Neural crest cell (in vitro differentiated cells): ENCODE measurements at regions not wholly inside any gene's neighbourhood (a gene's known extent, or its start where the extent isn't known, plus 50 kb on each side); places are given as distances from the start of the nearest gene placed in this dataset.

Experiments used
- DNase-seq: peaks from one replicate; pipeline ENCODE4 v3.0.0; 2021; ENCODE audit warnings: low read depth, mixed read lengths, low spot score
- H3K27ac Mint-ChIP-seq: one replicate; pipeline ENCODE4 v1.8.0; 2021; ENCODE audit warnings: mild to moderate bottlenecking, mixed read lengths; ENCODE audit not compliant: unreplicated experiment
- H3K27me3 Mint-ChIP-seq: 2 replicates; pipeline ENCODE4 v1.8.0; 2021; ENCODE audit warnings: low read depth, mild to moderate bottlenecking, mixed read lengths
- H3K36me3 Mint-ChIP-seq: 2 replicates; pipeline ENCODE4 v1.8.0; 2021; ENCODE audit warnings: low read depth, mild to moderate bottlenecking, mixed read lengths
- H3K4me1 Mint-ChIP-seq: 2 replicates; pipeline ENCODE4 v1.8.0; 2021; ENCODE audit warnings: mixed read lengths
- H3K4me3 Mint-ChIP-seq: one replicate; pipeline ENCODE4 v1.8.0; 2021; ENCODE audit warnings: mild to moderate bottlenecking, mixed read lengths
- H3K9me3 Mint-ChIP-seq: 2 replicates; pipeline ENCODE4 v1.8.0; 2021; ENCODE audit warnings: mixed read lengths
- TF ChIP-seq, protein P1 (sequence below): fragments of 200-600 bp; sonication (generic); conservative IDR thresholded peaks from 2 replicates; pipeline ENCODE4 v1.5.0; 2021; ENCODE audit warnings: antibody characterized with exemption, mild to moderate bottlenecking

DNA sequence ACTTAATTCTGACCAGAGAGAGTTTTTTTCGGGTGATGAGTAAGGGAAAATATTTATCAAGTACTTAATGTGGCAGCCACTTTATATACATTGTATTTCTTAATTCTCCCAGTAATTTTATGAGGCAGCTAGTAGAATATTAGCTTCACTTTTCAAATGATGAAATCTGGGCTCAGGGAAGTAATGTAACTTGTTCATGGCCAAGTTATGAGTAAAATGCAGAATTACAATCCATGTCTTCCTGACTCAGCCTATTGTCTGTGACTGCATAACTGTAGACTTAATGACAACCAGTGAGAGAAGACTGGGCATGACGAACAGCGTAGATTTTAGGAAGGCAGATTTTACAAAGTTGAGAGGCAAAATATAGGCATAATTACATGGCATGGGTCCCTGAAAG is 106.7 kb upstream of the MIS18BP1 start:
- Mint-ChIP-seq H3K9me3 (no peaks in the 10 kb centered on the region), H3K27me3 (no peaks in the 10 kb centered on the region), H3K36me3 (no peaks in the 10 kb centered on the region), H3K4me1 (no peaks in the 10 kb centered on the region), H3K4me3 (no peak overlapping the region), H3K27ac (no peak overlapping the region)
- DNase-seq: no peak
- TF ChIP-seq, protein P1, sequence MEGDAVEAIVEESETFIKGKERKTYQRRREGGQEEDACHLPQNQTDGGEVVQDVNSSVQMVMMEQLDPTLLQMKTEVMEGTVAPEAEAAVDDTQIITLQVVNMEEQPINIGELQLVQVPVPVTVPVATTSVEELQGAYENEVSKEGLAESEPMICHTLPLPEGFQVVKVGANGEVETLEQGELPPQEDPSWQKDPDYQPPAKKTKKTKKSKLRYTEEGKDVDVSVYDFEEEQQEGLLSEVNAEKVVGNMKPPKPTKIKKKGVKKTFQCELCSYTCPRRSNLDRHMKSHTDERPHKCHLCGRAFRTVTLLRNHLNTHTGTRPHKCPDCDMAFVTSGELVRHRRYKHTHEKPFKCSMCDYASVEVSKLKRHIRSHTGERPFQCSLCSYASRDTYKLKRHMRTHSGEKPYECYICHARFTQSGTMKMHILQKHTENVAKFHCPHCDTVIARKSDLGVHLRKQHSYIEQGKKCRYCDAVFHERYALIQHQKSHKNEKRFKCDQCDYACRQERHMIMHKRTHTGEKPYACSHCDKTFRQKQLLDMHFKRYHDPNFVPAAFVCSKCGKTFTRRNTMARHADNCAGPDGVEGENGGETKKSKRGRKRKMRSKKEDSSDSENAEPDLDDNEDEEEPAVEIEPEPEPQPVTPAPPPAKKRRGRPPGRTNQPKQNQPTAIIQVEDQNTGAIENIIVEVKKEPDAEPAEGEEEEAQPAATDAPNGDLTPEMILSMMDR: no peak

DNA sequence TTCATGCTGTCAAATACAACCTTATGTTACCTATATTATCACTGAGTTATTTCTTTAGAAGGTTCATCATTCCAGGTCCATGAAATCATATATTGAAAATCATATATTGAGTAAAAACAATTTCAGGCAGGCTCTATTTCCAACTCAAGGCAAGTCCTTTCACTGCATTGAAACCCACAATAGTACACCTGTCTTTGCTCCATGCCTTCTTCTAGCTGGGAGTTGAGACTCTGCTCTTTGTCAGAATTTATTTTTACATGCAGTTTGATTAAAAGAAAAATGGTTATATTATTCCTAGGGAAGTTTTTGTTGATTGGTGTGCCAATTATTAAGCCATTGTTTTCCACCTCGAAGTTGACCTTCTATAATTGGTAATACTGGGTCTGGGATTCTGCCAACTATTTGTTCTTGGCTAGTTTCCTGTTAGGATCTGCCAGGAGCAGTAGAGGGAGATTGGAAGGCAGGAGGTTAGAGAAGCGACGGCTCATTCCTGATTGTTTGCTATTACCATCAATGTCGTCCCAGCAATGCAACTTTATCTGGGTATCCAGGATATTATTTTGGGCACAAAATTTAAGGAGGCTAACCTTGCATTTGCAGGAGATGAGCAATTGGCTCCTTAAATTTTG is 79.5 kb upstream of the MIS18BP1 start:
- Mint-ChIP-seq H3K4me3 (no peak overlapping the region), H3K4me1 (no peaks in the 10 kb centered on the region), H3K9me3 (peaks cover 13% of the 10 kb centered on the region), H3K36me3 (peaks cover 4% of the 10 kb centered on the region), H3K27me3 (no peaks in the 10 kb centered on the region), H3K27ac (no peak overlapping the region)
- DNase-seq: no peak
- TF ChIP-seq, protein P1: no peak

DNA sequence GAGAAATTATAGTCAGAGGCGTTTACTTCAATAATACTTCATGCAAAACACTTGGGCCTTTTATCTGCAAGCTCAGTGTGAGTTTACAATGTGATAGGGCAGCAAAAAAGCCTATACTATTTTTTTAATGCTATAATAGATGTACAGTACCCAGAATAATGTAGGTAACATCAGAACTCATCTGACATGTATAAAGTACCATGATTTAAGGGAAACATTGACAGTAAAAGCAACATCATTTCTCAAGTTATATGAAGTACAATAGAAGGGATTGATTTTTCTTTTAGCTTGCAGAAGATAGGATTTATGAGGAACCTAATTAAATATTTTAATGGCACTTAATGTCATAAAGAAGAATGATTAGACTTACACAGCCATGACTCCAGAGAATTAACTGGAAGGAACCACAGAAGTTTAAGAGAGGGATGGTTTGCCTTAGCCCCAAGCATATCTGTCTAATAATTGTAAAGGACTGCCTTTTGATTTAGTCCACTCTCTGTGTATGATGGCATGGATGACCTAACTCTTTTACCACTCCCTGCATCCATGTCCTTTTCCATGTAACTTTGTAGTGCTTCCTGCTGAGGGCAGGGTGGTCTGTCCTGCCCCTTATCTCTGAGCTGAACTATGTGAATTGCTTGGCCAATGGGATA is 55.9 kb upstream of the MIS18BP1 start:
- peaks cover 7% of the 10 kb centered on the region for H3K9me3 Mint-ChIP-seq
- H3K4me1 Mint-ChIP-seq: no peaks in the 10 kb centered on the region
- H3K27me3 Mint-ChIP-seq: no peaks in the 10 kb centered on the region
- no peak for DNase-seq
- no peak overlapping the region for H3K27ac Mint-ChIP-seq
- H3K36me3 Mint-ChIP-seq: peaks cover 2% of the 10 kb centered on the region
- TF ChIP-seq, protein P1: no peak
- H3K4me3 Mint-ChIP-seq: no peak overlapping the region
